Type B pancreatic cell (in vitro differentiated cells): ENCODE measurements at regions not wholly inside any gene's neighbourhood (a gene's known extent, or its start where the extent isn't known, plus 50 kb on each side); places are given as distances from the start of the nearest gene placed in this dataset.

Experiments
- DNase-seq: peaks from one replicate; pipeline ENCODE4 v3.0.0; 2021; ENCODE audit warnings: mixed read lengths; ENCODE audit not compliant: unreplicated experiment; ENCODE audit errors: extremely low spot score
- H3K27ac Mint-ChIP-seq: 2 replicates; pipeline ENCODE4 v1.8.0; 2021; ENCODE audit warnings: mild to moderate bottlenecking, mixed read lengths
- H3K27me3 Mint-ChIP-seq: 2 replicates; pipeline ENCODE4 v1.8.0; 2021; ENCODE audit warnings: mixed read lengths
- H3K36me3 Mint-ChIP-seq: 2 replicates; pipeline ENCODE4 v1.8.0; 2021; ENCODE audit warnings: mixed read lengths
- H3K4me1 Mint-ChIP-seq: one replicate; pipeline ENCODE4 v1.8.0; 2021; ENCODE audit warnings: mixed read lengths; ENCODE audit not compliant: unreplicated experiment
- H3K4me3 Mint-ChIP-seq: 2 replicates; pipeline ENCODE4 v1.8.0; 2021; ENCODE audit warnings: mild to moderate bottlenecking, mixed read lengths
- H3K9me3 Mint-ChIP-seq: 2 replicates; pipeline ENCODE4 v1.8.0; 2021; ENCODE audit warnings: mixed read lengths
- TF ChIP-seq, protein P1 (sequence below): fragments of 200-600 bp; sonication (generic); conservative IDR thresholded peaks from 2 replicates; pipeline ENCODE4 v1.5.0; 2021; ENCODE audit warnings: antibody characterized with exemption, mild to moderate bottlenecking

DNA sequence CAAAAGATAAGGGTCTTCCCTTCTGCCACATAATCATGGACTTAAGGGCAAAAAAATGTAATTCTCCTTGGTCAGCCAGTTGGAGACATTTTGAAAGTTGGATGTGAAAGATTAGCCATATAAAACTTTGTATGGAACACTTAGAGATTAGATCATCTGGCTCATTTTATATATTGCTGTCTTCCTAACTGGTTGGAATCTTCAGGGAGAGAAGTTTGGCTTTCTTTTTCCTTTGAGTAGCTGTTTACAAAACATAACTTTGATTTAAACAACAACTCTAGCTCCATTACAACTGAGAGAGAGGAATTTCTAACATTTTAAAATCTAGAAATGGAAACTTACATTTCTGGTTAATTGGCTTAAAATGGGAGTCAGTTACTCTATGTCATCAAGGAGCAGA is 132.7 kb downstream of the RDH14 start:
- peaks cover 4% of the 10 kb centered on the region for H3K9me3 Mint-ChIP-seq
- H3K4me1 Mint-ChIP-seq: peaks cover 8% of the 10 kb centered on the region
- no peak overlapping the region for H3K4me3 Mint-ChIP-seq
- peaks cover 29% of the 10 kb centered on the region for H3K27me3 Mint-ChIP-seq
- TF ChIP-seq, protein P1, sequence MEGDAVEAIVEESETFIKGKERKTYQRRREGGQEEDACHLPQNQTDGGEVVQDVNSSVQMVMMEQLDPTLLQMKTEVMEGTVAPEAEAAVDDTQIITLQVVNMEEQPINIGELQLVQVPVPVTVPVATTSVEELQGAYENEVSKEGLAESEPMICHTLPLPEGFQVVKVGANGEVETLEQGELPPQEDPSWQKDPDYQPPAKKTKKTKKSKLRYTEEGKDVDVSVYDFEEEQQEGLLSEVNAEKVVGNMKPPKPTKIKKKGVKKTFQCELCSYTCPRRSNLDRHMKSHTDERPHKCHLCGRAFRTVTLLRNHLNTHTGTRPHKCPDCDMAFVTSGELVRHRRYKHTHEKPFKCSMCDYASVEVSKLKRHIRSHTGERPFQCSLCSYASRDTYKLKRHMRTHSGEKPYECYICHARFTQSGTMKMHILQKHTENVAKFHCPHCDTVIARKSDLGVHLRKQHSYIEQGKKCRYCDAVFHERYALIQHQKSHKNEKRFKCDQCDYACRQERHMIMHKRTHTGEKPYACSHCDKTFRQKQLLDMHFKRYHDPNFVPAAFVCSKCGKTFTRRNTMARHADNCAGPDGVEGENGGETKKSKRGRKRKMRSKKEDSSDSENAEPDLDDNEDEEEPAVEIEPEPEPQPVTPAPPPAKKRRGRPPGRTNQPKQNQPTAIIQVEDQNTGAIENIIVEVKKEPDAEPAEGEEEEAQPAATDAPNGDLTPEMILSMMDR: no peak
- no peaks in the 10 kb centered on the region for H3K36me3 Mint-ChIP-seq
- DNase-seq: no peak
- no peak overlapping the region for H3K27ac Mint-ChIP-seq

DNA sequence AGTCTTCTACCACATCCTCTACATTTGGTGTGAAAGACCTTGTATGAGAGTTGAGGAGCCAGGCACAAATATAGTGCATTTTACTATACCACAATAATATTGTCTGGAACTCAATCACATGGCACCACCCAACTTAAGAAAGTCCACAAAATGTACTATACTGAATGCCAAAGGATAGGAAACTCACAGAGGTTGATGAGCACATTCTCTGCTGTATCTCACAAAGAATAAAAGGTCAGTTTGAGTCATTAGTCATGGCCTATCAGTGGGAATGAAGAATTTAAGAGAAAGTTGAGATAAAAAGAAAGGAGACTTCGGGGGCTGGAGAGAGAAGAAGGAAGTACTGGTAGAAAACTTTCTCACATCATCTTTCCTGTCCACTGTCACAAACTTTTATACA is 134.3 kb downstream of the RDH14 start:
- TF ChIP-seq, protein P1: no peak
- Mint-ChIP-seq H3K9me3 (peaks cover 4% of the 10 kb centered on the region), H3K4me1 (no peaks in the 10 kb centered on the region)

DNA sequence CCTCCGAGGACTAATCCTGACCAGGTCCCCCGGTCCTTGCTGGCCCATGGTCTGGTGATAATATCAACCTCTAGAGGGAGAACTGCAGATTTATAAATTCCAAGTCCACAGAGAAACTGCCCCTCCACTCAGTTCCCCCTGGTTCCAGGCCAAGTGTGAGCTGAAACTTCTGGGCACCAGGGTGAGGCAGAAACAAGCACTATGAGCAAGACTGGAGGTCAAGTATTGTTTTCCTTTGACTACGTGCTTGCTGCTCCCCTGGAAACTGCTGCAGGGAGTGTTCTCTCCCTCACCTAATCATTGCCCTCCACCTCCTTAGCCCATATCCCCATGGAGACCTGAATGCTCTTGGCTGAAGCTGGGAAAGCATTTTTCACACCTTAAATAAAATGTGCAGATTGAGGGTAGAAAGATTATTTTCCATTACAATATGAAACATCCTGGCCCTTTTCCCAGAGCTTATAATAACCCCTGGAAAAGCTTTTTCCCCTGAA is 135.2 kb downstream of the RDH14 start:
- no peak for DNase-seq
- TF ChIP-seq, protein P1: no peak
- H3K9me3 Mint-ChIP-seq: peaks cover 4% of the 10 kb centered on the region
- H3K36me3 Mint-ChIP-seq: no peaks in the 10 kb centered on the region
- no peak overlapping the region for H3K4me3 Mint-ChIP-seq
- H3K4me1 Mint-ChIP-seq: peaks cover 4% of the 10 kb centered on the region
- H3K27me3 Mint-ChIP-seq: peaks cover 26% of the 10 kb centered on the region
- no peak overlapping the region for H3K27ac Mint-ChIP-seq

More for the DNA sequence above, 134.3 kb downstream of the RDH14 start:
- Mint-ChIP-seq H3K4me3 (no peak overlapping the region), H3K36me3 (no peaks in the 10 kb centered on the region), H3K27me3 (peaks cover 29% of the 10 kb centered on the region), H3K27ac (no peak overlapping the region)
- DNase-seq: no peak

DNA sequence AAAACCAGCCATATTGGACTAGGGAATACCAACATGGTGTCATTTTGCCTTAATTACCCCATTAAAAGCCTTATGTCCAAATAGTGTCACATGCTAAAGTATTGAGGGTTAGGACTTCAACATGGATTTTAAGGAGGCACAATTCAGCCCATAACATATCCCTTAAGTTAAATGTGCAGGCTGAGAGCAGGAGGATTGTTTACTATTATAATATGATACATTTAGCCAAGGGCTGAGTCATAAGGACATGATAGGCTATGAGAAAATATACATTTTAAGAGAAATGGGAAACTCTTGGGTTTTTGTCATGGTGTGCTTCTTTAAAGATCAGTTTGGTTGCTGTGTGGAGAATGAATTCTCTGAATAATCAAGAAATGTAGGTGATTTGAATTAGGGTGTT is 136.8 kb downstream of the RDH14 start:
- DNase-seq: no peak
- no peaks in the 10 kb centered on the region for H3K36me3 Mint-ChIP-seq
- H3K27me3 Mint-ChIP-seq: peaks cover 28% of the 10 kb centered on the region
- peaks cover 4% of the 10 kb centered on the region for H3K9me3 Mint-ChIP-seq
- H3K4me1 Mint-ChIP-seq: peaks cover 4% of the 10 kb centered on the region
- H3K27ac Mint-ChIP-seq: no peak overlapping the region
- no peak overlapping the region for H3K4me3 Mint-ChIP-seq
- TF ChIP-seq, protein P1: no peak

DNA sequence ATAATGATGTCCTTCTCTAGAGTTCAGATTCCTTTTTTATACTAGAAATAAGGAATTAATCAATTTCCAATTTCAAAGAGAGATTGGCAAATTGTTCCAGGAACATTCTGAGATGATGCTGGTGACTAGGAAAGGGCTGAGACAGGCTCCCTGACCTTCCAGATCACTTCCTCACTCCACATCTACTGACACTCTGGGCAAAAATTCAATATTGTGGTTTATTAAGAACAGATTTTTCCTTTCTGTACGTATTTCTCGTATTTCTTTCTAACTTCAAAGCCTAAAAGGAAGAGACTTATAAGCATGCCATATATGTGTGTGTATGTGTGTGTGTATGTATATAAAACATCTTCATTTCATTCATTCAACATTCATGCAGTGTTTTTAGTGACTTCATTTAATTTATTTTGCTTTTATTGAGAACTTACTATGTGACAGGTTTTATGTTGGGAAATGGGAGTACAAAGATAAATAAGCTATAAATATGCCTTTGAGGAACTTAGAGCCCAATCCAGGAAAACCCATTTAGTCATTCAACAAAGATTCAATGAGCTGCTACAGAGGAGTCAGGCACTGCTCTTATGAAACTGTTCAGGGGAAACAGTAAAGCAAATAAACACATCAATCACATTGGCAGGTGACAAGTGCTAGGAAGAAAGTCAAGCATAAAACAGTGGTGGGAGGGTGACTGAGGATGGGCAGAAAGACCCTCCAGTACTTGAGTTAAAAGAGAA is 137.9 kb downstream of the RDH14 start:
- Mint-ChIP-seq H3K4me3 (no peak overlapping the region), H3K27me3 (peaks cover 30% of the 10 kb centered on the region), H3K36me3 (no peaks in the 10 kb centered on the region), H3K9me3 (peaks cover 4% of the 10 kb centered on the region), H3K27ac (no peak overlapping the region), H3K4me1 (peaks cover 4% of the 10 kb centered on the region)
- TF ChIP-seq, protein P1: no peak
- DNase-seq: no peak
